Neural progenitor cell (in vitro differentiated cells): ENCODE measurements at regions not wholly inside any gene's neighbourhood (a gene's known extent, or its start where the extent isn't known, plus 50 kb on each side); places are given as distances from the start of the nearest gene placed in this dataset.

ENCODE experiments used
- DNase-seq: peaks from one replicate; pipeline ENCODE4 v3.0.0-alpha.2; 2016; ENCODE audit warnings: low spot score
- H2AFZ ChIP-seq: fragments of 200-600 bp; sonication (generic); replicated peaks from 2 replicates; pipeline ENCODE4 v1.6.1; 2016; ENCODE audit warnings: antibody characterized with exemption
- H3F3A ChIP-seq: fragments of 200-600 bp; sonication (generic); 2 replicates; pipeline ENCODE4 v1.6.1; 2016; ENCODE audit warnings: antibody characterized with exemption, low read depth
- H3K27ac ChIP-seq: fragments of 200-600 bp; sonication (generic); 2 replicates; pipeline ENCODE4 v1.5.1; 2016; ENCODE audit warnings: mild to moderate bottlenecking
- H3K27me3 ChIP-seq: fragments of 200-600 bp; sonication (generic); 2 replicates; pipeline ENCODE4 v1.6.1; 2016; ENCODE audit warnings: mild to moderate bottlenecking, moderate library complexity
- H3K36me3 ChIP-seq: fragments of 200-600 bp; sonication (generic); 2 replicates; pipeline ENCODE4 v1.5.1; 2016
- H3K4me1 ChIP-seq: fragments of 200-600 bp; sonication (generic); 2 replicates; pipeline ENCODE4 v1.6.1; 2016; ENCODE audit warnings: mixed run types
- H3K4me2 ChIP-seq: fragments of 200-600 bp; sonication (generic); 2 replicates; pipeline ENCODE4 v1.6.1; 2016
- H3K4me3 ChIP-seq: fragments of 200-600 bp; sonication (generic); 2 replicates; pipeline ENCODE4 v1.5.1; 2016
- H3K79me2 ChIP-seq: fragments of 200-600 bp; sonication (generic); 2 replicates; pipeline ENCODE4 v1.6.1; 2016; ENCODE audit warnings: low read depth
- H3K9ac ChIP-seq: fragments of 200-600 bp; sonication (generic); 2 replicates; pipeline ENCODE4 v1.6.1; 2016
- H3K9me3 ChIP-seq: fragments of 200-600 bp; sonication (generic); 2 replicates; pipeline ENCODE4 v1.5.1; 2016; ENCODE audit warnings: low read depth
- H4K20me1 ChIP-seq: fragments of 200-600 bp; sonication (generic); 2 replicates; pipeline ENCODE4 v1.6.1; 2016; ENCODE audit warnings: low read depth
- H3K27ac Mint-ChIP-seq: 3 replicates; pipeline ENCODE4 v1.8.0; 2021; ENCODE audit warnings: mixed read lengths
- H3K27me3 Mint-ChIP-seq: 2 replicates; pipeline ENCODE4 v1.8.0; 2022; ENCODE audit warnings: low read depth, mild to moderate bottlenecking, inconsistent platforms, moderate library complexity, mixed read lengths; ENCODE audit not compliant: insufficient read depth
- H3K36me3 Mint-ChIP-seq: 3 replicates; pipeline ENCODE4 v1.8.0; 2021; ENCODE audit warnings: mixed read lengths
- H3K4me1 Mint-ChIP-seq: 3 replicates; pipeline ENCODE4 v1.8.0; 2021; ENCODE audit warnings: mixed read lengths
- H3K4me3 Mint-ChIP-seq: 3 replicates; pipeline ENCODE4 v1.8.0; 2021; ENCODE audit warnings: mild to moderate bottlenecking, moderate library complexity, mixed read lengths
- H3K9me3 Mint-ChIP-seq: 3 replicates; pipeline ENCODE4 v1.8.0; 2020; ENCODE audit warnings: mixed read lengths
- EZH2 ChIP-seq: fragments of 200-600 bp; sonication (generic); IDR thresholded peaks from 2 replicates; pipeline ENCODE4 v1.6.1; 2017; ENCODE audit warnings: antibody characterized with exemption, mild to moderate bottlenecking, moderate library complexity
- EZH2phosphoT487 ChIP-seq: fragments of 200-600 bp; sonication (generic); IDR thresholded peaks from 2 replicates; pipeline ENCODE4 v1.6.1; 2017; ENCODE audit warnings: antibody characterized with exemption
- TF ChIP-seq, protein P1 (sequence below): fragments of 200-600 bp; sonication (generic); IDR thresholded peaks from 2 replicates; pipeline ENCODE4 v1.5.1; 2017; ENCODE audit warnings: antibody characterized with exemption, mild to moderate bottlenecking

DNA sequence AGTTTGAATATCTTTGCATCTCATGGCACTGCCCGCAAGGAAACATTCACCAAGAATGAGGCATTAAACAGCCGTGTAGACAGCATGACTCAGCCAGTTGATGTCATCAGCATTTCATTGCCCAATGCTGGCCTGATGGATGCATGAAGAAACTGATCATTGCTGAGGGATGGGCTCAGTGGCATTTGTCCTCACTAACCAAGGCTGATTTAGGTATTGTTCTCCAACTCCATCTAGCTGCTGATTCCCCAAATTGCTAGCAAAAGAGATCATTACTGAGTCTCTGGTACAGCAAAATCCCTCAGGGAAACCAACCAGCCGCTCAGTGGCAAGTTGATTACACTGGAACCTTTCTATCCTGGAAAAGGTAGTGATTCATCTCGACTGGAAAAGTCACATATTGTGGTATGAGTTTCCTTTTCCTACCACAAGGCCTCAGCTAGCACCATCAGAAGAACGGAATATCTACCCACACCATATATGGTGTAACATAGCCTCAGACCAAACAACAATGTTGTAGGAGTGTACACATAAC, 186.5 kb upstream of the GAP43 start:
- no peaks in the 10 kb centered on the region for H3K4me1 ChIP-seq
- H3K27ac ChIP-seq = no peak overlapping the region
- Mint-ChIP-seq H3K4me1 (peaks cover 3% of the 10 kb centered on the region), H3K36me3 (no peaks in the 10 kb centered on the region), H3K9me3 (peaks cover 5% of the 10 kb centered on the region), H3K27ac (no peak overlapping the region), H3K4me3 (no peak overlapping the region), H3K27me3 (peaks cover 9% of the 10 kb centered on the region)
- H4K20me1 ChIP-seq = no peaks in the 10 kb centered on the region
- H3K9me3 ChIP-seq = no peaks in the 10 kb centered on the region
- no peak overlapping the region for H3K9ac ChIP-seq
- DNase-seq = peak; percentile 18
- no peaks in the 10 kb centered on the region for H3K27me3 ChIP-seq
- H3K79me2 ChIP-seq = no peaks in the 10 kb centered on the region
- H3K4me2 ChIP-seq = no peak overlapping the region
- TF ChIP-seq EZH2 = no peak
- TF ChIP-seq EZH2phosphoT487 = no peak
- TF ChIP-seq, protein P1, sequence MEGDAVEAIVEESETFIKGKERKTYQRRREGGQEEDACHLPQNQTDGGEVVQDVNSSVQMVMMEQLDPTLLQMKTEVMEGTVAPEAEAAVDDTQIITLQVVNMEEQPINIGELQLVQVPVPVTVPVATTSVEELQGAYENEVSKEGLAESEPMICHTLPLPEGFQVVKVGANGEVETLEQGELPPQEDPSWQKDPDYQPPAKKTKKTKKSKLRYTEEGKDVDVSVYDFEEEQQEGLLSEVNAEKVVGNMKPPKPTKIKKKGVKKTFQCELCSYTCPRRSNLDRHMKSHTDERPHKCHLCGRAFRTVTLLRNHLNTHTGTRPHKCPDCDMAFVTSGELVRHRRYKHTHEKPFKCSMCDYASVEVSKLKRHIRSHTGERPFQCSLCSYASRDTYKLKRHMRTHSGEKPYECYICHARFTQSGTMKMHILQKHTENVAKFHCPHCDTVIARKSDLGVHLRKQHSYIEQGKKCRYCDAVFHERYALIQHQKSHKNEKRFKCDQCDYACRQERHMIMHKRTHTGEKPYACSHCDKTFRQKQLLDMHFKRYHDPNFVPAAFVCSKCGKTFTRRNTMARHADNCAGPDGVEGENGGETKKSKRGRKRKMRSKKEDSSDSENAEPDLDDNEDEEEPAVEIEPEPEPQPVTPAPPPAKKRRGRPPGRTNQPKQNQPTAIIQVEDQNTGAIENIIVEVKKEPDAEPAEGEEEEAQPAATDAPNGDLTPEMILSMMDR = no peak
- H3F3A ChIP-seq = no peaks in the 10 kb centered on the region
- H3K36me3 ChIP-seq = no peaks in the 10 kb centered on the region
- H2AFZ ChIP-seq = no peak overlapping the region
- H3K4me3 ChIP-seq = no peak overlapping the region

DNA sequence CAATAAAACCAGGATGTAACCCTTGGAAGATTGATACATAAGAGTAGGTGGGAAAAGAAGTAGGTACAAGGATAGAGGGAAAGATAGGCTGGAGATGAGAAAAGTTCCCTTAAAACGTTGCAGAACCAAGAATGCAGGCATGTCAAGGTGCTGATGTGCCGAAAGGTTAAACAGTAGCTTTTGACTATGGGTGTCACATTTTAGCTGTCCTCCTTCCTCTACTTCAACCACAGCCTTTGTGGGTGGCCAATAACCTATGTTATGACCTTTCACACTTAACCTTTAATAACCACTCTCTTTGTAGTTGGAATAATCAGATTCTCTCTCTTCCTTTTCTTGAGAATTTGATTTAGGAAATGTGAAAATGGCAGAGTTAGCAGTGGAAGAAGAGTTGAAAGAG, 184.5 kb upstream of the GAP43 start:
- Histone ChIP-seq H3K9me3 (no peaks in the 10 kb centered on the region), H3F3A (no peaks in the 10 kb centered on the region), H3K9ac (no peak overlapping the region), H3K4me3 (no peak overlapping the region), H3K4me1 (no peaks in the 10 kb centered on the region), H2AFZ (no peak overlapping the region), H3K36me3 (no peaks in the 10 kb centered on the region), H3K79me2 (no peaks in the 10 kb centered on the region), H3K4me2 (no peak overlapping the region), H4K20me1 (no peaks in the 10 kb centered on the region), H3K27ac (no peak overlapping the region), H3K27me3 (no peaks in the 10 kb centered on the region)
- Mint-ChIP-seq H3K27ac (no peak overlapping the region), H3K4me3 (no peak overlapping the region), H3K4me1 (peaks cover 12% of the 10 kb centered on the region), H3K9me3 (peaks cover 5% of the 10 kb centered on the region), H3K27me3 (peaks cover 9% of the 10 kb centered on the region), H3K36me3 (no peaks in the 10 kb centered on the region)
- TF ChIP-seq, protein P1 = no peak
- no peak for TF ChIP-seq EZH2
- TF ChIP-seq EZH2phosphoT487 = no peak
- no peak for DNase-seq

DNA sequence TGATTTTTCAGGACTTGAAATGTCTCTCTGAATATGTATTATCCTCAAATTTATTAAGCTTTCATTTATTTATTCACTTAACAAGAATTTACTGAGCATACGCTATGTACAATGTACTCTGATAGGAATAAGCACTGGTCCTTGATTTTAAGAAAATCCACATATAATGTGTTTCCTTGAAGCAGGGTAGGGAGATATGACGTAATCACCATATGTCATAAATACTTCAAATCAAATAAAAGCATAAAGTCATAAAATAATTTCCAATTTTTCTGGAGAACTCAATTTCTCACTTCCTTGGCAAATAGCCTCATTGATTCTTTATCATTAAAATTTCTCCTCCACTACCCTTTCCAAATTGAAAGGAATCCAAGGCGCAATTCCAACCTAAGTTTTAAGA, 177.8 kb upstream of the GAP43 start:
- Histone ChIP-seq H4K20me1 (no peaks in the 10 kb centered on the region), H3K9ac (no peak overlapping the region), H3K27me3 (no peaks in the 10 kb centered on the region), H3K36me3 (no peaks in the 10 kb centered on the region), H3K4me1 (no peaks in the 10 kb centered on the region), H3K4me3 (no peak overlapping the region), H3F3A (no peaks in the 10 kb centered on the region), H3K27ac (no peak overlapping the region), H2AFZ (no peak overlapping the region), H3K9me3 (no peaks in the 10 kb centered on the region), H3K4me2 (no peak overlapping the region), H3K79me2 (no peaks in the 10 kb centered on the region)
- Mint-ChIP-seq H3K9me3 (peaks cover 5% of the 10 kb centered on the region), H3K27me3 (no peaks in the 10 kb centered on the region), H3K36me3 (no peaks in the 10 kb centered on the region), H3K27ac (no peak overlapping the region), H3K4me1 (peaks cover 12% of the 10 kb centered on the region), H3K4me3 (no peak overlapping the region)
- no peak for DNase-seq
- TF ChIP-seq, protein P1 = no peak
- TF ChIP-seq EZH2 = no peak
- TF ChIP-seq EZH2phosphoT487 = no peak
